RKO (cell line): ENCODE measurements at regions not wholly inside any gene's neighbourhood (a gene's known extent, or its start where the extent isn't known, plus 50 kb on each side); places are given as distances from the start of the nearest gene placed in this dataset.
A peak's percentile ranks its signal among the peaks of the same experiment; 100 is the strongest.

Source experiments
- DNase-seq: peaks from one replicate; pipeline ENCODE4 v3.0.0-alpha.2; 2016; ENCODE audit warnings: low spot score

- DNase-seq: no peak
Measured at GRCh38 chr3:16658004-16658924, 53.0 kb upstream of the DAZL start.

- no peak for DNase-seq
Measured at GRCh38 chr3:16658925-16659793, 53.9 kb upstream of the DAZL start.

DNA sequence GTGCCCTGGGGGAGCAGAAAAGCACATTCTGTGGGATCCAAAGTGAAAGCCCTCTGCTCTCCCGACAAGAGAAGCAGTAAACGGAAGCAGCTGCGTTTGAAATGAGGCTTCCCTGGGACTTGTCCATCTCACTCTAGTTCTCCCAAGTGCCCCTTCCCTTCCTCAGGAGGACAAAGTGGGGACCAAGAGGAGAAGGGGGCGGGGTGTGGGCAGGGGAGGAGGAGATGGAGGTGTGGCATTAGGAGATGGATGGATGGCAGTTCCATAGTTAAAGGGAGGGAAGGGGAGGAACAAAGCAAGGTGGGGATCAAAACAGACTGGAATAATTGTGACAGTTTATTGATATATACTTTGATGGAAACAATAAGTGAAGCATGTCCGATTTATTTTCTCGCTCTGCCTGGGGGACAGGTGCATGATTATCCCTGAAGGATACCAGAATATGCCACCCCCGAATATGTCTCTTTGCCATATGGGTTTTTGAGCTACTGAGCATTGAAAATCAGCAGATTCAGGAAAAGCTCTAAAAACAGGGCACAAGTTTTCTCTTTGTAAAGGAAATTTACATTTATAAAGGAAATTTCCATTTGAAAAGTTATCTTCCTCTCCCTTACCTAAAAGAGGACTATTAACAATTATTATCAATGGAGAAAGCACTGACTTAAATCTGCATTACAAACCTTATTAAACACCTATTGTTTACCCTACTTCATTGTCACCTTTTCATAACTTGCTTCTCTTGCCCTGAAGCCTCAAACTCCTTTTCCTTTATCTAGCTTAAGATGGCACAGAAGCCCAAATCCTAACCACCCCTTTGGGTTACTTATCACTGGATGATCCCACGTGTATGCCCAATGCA is 58.9 kb upstream of the DAZL start:
- no peak for DNase-seq

DNA sequence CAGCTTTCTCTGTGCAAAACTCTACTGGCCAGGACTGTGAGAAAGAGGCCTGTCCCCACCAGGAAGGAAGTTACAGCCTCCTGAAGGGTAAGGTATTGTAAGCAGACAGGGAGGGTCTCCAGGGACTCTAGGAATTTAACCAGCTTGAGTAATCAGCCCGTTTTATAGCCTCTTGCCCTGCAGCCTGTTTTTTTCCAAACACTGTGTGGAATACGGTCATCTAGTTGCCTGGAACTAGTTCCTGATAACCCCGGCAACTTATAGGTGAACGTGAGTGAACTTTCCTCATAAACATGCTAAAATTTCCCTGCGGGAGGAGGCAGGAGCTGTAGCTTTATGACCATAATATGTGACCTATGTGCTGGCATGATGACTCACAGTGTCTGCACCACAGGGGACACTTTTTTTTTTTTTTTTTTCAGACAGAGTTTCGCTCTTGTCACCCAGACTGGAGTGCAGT is 60.1 kb upstream of the DAZL start:
- peak; percentile 62 for DNase-seq

- no peak for DNase-seq
Measured at GRCh38 chr3:16666206-16666605, 61.0 kb upstream of the DAZL start.

GRCh38 chr3:16667633-16668032 is 62.4 kb upstream of the DAZL start:
- no peak for DNase-seq

DNA sequence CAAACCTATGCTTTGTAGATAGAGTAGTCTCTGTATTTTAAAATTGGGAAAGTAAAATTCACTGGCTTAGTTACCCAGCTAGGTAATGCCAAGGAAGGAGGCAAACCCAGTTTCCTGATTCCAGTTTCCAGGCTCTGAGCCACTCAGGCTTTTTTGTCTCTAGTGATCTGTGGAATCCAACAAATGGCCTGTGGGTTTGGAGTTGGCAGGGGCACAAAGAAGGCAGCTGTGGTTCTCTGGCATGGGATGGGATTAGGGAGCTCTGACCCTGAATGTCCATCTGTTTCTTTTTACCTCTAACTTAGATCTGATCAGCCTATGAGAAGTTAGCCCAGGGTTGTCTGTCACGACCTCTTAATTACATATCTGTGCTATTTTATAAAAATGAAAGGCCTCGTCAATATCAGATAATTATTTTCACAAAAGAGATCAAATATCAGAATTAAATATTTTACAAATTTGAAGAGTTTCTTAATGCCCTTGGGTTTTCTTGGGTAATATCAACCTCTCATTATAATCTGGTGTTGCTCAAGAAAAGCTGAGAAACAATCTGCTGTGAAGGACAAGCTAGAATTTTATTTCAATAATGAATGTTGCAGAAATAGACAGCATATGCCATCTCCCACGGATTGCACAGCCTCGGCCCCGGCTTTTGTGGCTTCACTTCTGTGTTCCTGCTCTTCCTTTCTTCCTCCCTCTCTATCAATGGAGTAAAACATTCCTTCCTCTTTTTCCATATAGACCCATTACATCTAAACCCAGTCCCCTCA is 63.7 kb upstream of the DAZL start:
- DNase-seq: no peak

DNA sequence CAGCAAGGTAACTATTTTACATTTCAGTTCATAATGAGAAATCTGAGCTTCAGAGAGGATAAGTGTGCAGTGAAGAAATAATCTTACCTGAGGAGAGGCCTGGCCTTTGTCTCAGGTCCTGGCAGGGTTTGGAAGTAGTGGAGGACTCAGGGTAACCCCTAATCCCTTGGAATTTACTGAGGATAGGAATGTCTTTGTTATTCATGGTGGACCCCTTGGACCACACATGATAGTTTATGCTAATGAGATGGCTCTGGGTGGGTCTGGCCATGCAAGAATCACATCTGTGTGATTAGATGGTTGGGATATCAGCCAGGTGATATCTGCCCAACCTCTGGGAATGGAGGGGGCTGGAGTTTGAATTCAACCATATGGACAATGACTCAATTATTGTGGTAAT is 65.0 kb upstream of the DAZL start:
- no peak for DNase-seq

DNA sequence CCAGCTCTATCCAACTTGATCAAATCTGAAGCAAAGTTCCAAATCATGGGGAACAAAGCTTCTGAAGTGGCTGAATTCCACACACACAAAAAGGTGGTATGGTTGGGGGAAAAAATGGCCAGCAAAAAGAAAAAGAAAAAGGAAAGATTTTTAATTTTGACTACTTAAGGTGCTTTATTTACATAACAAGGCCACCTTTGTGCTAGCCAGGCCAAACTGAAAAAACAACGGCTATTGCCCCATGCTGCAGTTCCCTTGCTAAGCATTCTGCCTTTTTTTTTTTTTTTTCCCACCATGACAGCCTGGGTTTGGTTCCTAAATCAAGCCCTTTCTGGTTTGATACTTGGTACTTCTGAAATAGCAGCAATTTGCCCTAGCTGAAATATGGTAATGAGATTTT is 66.5 kb upstream of the DAZL start:
- no peak for DNase-seq

GRCh38 chr3:16673530-16673929 is 68.3 kb upstream of the DAZL start:
- DNase-seq: no peak

DNA sequence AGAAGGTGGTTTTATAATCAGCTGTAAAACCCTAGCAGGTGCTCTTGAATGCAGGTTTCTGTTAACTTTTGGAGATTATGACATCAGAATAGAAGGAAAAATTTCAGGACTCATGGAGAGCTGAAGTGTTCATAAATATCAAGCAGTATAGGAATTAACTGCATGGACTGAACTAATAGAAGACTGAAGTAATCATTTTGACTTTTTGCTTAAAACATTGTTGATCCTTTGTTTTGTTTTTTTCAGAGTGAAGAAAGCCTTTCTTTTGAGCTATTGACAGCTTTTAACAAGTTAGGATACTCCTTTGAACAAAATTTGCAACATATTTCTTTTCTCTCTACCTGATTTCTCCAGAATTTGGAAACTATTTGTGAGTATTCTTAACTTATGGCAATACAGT is 70.6 kb upstream of the DAZL start:
- no peak for DNase-seq

DNA sequence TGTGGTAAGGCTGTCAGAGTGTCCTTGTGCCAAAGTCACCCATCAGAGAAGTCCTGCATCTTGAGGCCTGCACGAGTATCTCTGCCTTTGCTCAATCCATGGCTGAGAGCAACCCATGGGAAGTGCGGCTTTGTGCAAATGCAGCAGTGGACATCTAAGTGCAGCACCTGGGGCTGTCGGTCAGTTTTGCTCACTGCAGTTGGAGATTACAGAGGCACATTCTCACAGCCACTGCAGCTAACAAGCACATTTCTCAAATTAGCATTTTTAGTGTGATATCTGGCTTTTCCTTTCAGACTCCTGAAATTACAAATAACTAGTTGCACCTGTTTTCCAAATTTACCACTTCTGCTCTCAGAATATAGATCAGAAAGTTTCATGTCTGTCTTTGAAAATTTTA is 81.5 kb upstream of the DAZL start:
- DNase-seq: no peak

GRCh38 chr3:16687221-16687620 is 82.0 kb upstream of the DAZL start:
- DNase-seq: no peak

GRCh38 chr3:16692486-16693344 is 87.5 kb upstream of the DAZL start:
- no peak for DNase-seq

DNA sequence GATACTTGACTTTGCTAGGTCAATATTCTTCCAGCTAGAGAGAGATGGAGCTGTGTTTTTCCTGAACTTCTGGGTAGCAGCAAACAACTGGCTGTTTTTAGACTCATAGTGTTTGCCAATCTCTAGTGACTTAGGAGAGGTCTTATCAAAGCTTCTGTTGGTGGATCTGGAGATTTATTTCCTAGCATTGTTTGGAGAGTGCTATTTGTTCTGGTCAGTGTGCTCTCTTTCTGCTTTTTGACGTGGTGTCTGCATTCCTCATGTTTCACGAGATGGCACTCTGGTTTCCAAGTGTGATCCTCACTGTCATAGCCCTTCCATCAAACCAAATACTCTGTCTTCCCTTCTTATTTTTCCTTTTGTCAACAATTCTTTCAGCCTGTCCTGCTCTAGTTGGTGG is 88.6 kb upstream of the DAZL start:
- DNase-seq: no peak

DNA sequence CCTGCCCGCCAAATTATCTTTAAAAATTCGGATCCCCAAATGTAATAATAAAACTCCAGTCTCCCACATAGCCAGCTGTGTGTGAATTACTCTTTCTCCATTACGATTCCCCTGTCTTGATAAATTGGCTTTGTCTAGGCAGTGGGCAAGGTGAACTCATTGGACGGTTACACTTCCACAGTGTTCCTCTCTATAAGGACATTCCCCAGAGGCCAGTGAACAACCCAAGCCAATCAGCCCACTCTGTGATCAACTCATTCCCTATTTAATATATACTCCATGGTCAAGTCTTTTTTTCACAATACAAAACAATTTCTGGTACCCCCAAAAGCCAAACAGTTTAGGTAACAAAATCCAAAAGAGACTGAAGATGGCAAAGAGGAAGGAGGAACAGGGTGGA is 90.5 kb upstream of the DAZL start:
- no peak for DNase-seq

- no peak for DNase-seq
Measured at GRCh38 chr3:16697443-16698147, 92.4 kb upstream of the DAZL start.

DNA sequence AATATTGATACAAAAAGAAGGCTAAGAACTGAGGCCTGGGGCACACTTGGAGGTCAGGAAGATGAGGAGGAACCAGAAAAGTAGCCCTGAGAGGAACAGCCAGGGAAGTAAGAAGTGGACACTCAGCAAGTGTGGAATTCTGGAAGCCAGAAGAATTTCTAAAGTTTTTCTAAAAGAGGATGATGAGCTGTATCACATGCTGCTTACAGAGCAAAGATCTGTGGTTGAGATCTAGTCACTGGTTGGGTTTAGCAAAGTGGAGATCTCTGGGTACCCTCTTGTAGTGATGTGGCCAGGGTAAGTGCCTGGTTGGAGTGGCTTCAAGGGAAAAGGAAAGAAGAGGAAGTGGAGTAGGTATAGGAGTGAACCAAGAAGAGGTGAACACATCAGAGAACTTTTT is 95.4 kb upstream of the DAZL start:
- no peak for DNase-seq

GRCh38 chr3:16704941-16705340 is 99.7 kb upstream of the DAZL start:
- DNase-seq: no peak

- DNase-seq: no peak
Measured at GRCh38 chr3:16707260-16707659, 102.0 kb upstream of the DAZL start.
